Sigmoid colon (tissue), 3 donors: ENCODE measurements at regions not wholly inside any gene's neighbourhood (a gene's known extent, or its start where the extent isn't known, plus 50 kb on each side); places are given as distances from the start of the nearest gene placed in this dataset.

ENCODE experiments used
- POLR2A ChIP-seq, 2 donors: fragments of 450-650 bp; IDR thresholded peaks; one replicate each; pipeline ENCODE4 v1.6.1; 2016; ENCODE audit warnings: antibody characterized with exemption in 2 of 2, mild to moderate bottlenecking in 2 of 2, moderate library complexity in 2 of 2
- TF ChIP-seq, protein P1 (sequence below), 4 experiments: fragments of 450-650 bp in 3 of 4; fragments of 200-600 bp in 1 of 4; IDR thresholded peaks; one replicate each; pipeline ENCODE4 v1.5.1; 2016 to 2019; ENCODE audit warnings: antibody characterized with exemption in 4 of 4, mild to moderate bottlenecking in 3 of 4, moderate library complexity in 2 of 4

DNA sequence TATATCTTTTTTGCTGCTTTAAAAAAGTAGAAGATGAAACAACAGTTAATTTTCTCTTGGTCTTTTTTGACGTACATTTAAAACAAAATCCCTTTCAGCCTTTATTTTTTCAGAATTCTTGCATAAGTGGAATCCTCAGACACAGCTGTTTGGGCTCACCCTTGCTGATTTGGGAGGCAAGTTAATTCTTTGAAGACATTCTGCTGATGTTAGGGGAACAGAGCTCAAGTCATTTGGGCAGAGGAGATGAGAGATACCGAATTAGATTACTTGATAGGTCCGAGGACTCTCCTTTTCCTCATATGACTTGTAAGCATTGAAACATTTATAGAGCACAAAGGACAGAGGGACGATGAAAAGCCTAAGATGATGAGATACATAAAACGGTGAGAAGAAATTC lies 567.9 kb upstream of the CITED2 start:
- TF ChIP-seq, protein P1, sequence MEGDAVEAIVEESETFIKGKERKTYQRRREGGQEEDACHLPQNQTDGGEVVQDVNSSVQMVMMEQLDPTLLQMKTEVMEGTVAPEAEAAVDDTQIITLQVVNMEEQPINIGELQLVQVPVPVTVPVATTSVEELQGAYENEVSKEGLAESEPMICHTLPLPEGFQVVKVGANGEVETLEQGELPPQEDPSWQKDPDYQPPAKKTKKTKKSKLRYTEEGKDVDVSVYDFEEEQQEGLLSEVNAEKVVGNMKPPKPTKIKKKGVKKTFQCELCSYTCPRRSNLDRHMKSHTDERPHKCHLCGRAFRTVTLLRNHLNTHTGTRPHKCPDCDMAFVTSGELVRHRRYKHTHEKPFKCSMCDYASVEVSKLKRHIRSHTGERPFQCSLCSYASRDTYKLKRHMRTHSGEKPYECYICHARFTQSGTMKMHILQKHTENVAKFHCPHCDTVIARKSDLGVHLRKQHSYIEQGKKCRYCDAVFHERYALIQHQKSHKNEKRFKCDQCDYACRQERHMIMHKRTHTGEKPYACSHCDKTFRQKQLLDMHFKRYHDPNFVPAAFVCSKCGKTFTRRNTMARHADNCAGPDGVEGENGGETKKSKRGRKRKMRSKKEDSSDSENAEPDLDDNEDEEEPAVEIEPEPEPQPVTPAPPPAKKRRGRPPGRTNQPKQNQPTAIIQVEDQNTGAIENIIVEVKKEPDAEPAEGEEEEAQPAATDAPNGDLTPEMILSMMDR (IDR thresholded peaks at IDR 0.05): no peak
- TF ChIP-seq POLR2A (IDR thresholded peaks at IDR 0.05): no peak
